Testis (tissue), 2 donors: ENCODE measurements at regions not wholly inside any gene's neighbourhood (a gene's known extent, or its start where the extent isn't known, plus 50 kb on each side); places are given as distances from the start of the nearest gene placed in this dataset.

Experiments used
- DNase-seq: peaks from one replicate; pipeline ENCODE4 v3.0.0-alpha.2; 2019
- H3K27ac ChIP-seq, 2 donors: fragments of 200-600 bp; sonication (generic); one replicate each; pipeline ENCODE4 v1.5.1; 2019
- H3K27me3 ChIP-seq: fragments of 200-600 bp; sonication (generic); one replicate; pipeline ENCODE4 v1.5.1; 2019
- H3K36me3 ChIP-seq: fragments of 200-600 bp; sonication (generic); one replicate; pipeline ENCODE4 v1.5.1; 2017; ENCODE audit warnings: low read depth; ENCODE audit errors: missing control alignments
- H3K4me1 ChIP-seq: fragments of 200-600 bp; sonication (generic); one replicate; pipeline ENCODE4 v1.5.1; 2019
- H3K4me3 ChIP-seq, 2 donors: fragments of 200-600 bp; sonication (generic); one replicate each; pipeline ENCODE4 v1.5.1; 2017 to 2019
- H3K9me3 ChIP-seq: fragments of 200-600 bp; sonication (generic); one replicate; pipeline ENCODE4 v1.5.1; 2017
- CTCF ChIP-seq, 3 experiments: fragments of 450-650 bp in 2 of 3; fragments of 200-600 bp in 1 of 3; sonication (generic) in 1 of 3; IDR thresholded peaks; one replicate each; pipeline ENCODE4 v1.5.1; 2016 to 2019; ENCODE audit warnings: antibody characterized with exemption in 3 of 3, mild to moderate bottlenecking in 2 of 3, moderate library complexity in 1 of 3
- POLR2A ChIP-seq: fragments of 450-650 bp; IDR thresholded peaks from one replicate; pipeline ENCODE4 v1.6.1; 2017; ENCODE audit warnings: antibody characterized with exemption, mild to moderate bottlenecking, moderate library complexity
- WGBS, 2 donors: methylation state at CpG; one replicate each; pipeline ENCODE4 v1.1.5; 2018; 5-methylcytosine and 5-hydroxymethylcytosine counted together
- intact Hi-C: fragments of 100-400 bp; cut with DNase I; formaldehyde crosslinking; loops from one replicate; pipeline ENCODE4 v1.15.1; 2023; ENCODE audit warnings: low total_unique reads

GRCh38 chr17:54028986-54029580 is 206.4 kb downstream of the KIF2B start:
- H3K36me3 ChIP-seq, result no peaks in the 10 kb centered on the region
- no peaks in the 10 kb centered on the region for H3K27me3 ChIP-seq
- no peak for TF ChIP-seq CTCF (IDR thresholded peaks at IDR 0.05)
- TF ChIP-seq POLR2A, result no peak
- no peaks in the 10 kb centered on the region for H3K4me1 ChIP-seq
- no peaks in the 10 kb centered on the region for H3K9me3 ChIP-seq
- no peak overlapping the region for H3K4me3 ChIP-seq
- intact Hi-C loops, result no loop called here
- no peak for DNase-seq
- no peak overlapping the region for H3K27ac ChIP-seq

GRCh38 chr17:54029986-54030385 is 207.3 kb downstream of the KIF2B start:
- H3K4me1 ChIP-seq, result no peaks in the 10 kb centered on the region
- intact Hi-C loops, result no loop called here
- 87 to 89% methylated on average over 5 of the region's 5 CpGs for WGBS, 2 donors
- no peak overlapping the region for H3K4me3 ChIP-seq
- no peaks in the 10 kb centered on the region for H3K9me3 ChIP-seq
- H3K27me3 ChIP-seq, result no peaks in the 10 kb centered on the region
- no peaks in the 10 kb centered on the region for H3K36me3 ChIP-seq
- TF ChIP-seq POLR2A (no peak), CTCF (IDR thresholded peaks at IDR 0.05) (no peak)
- H3K27ac ChIP-seq, result no peak overlapping the region
- no peak for DNase-seq

GRCh38 chr17:54046570-54046969 is 223.8 kb downstream of the KIF2B start:
- H3K4me3 ChIP-seq, result no peak overlapping the region
- 86 to 89% methylated on average over 1 of the region's 1 CpG for WGBS, 2 donors

GRCh38 chr17:54063639-54064038 is 240.9 kb downstream of the KIF2B start:
- DNase-seq, result no peak
- no peak overlapping the region for H3K27ac ChIP-seq
- no peak overlapping the region for H3K4me3 ChIP-seq
- WGBS, 2 donors, result 89% methylated on average over 1 of the region's 1 CpG
- no peaks in the 10 kb centered on the region for H3K4me1 ChIP-seq
- TF ChIP-seq POLR2A, result no peak
- no peak for TF ChIP-seq CTCF (IDR thresholded peaks at IDR 0.05)
- H3K9me3 ChIP-seq, result no peaks in the 10 kb centered on the region
- intact Hi-C loops, result no loop called here
- no peaks in the 10 kb centered on the region for H3K36me3 ChIP-seq
- no peaks in the 10 kb centered on the region for H3K27me3 ChIP-seq

More at GRCh38 chr17:54046570-54046969, 223.8 kb downstream of the KIF2B start:
- TF ChIP-seq POLR2A (no peak), CTCF (IDR thresholded peaks at IDR 0.05) (no peak)
- intact Hi-C loops, result no loop called here
- no peaks in the 10 kb centered on the region for H3K4me1 ChIP-seq
- H3K36me3 ChIP-seq, result no peaks in the 10 kb centered on the region
- no peaks in the 10 kb centered on the region for H3K27me3 ChIP-seq
- no peaks in the 10 kb centered on the region for H3K9me3 ChIP-seq
- no peak overlapping the region for H3K27ac ChIP-seq
- DNase-seq, result no peak

GRCh38 chr17:54085020-54085419 is 262.3 kb downstream of the KIF2B start:
- 54 to 69% methylated on average over 1 of the region's 1 CpG for WGBS, 2 donors
- no peaks in the 10 kb centered on the region for H3K4me1 ChIP-seq
- H3K9me3 ChIP-seq, result no peaks in the 10 kb centered on the region
- TF ChIP-seq CTCF (IDR thresholded peaks at IDR 0.05) (no peak), POLR2A (no peak)
- DNase-seq, result no peak
- no peaks in the 10 kb centered on the region for H3K36me3 ChIP-seq
- intact Hi-C loops, result no loop called here
- no peak overlapping the region for H3K4me3 ChIP-seq
- no peaks in the 10 kb centered on the region for H3K27me3 ChIP-seq
- H3K27ac ChIP-seq, result no peak overlapping the region
